Natural killer cell (primary cell): ENCODE measurements at regions not wholly inside any gene's neighbourhood (a gene's known extent, or its start where the extent isn't known, plus 50 kb on each side); places are given as distances from the start of the nearest gene placed in this dataset.

Experiments
- ATAC-seq, 3 donors: fragments of 150-1000 bp in 2 of 3; fragments of 200-7000 bp in 1 of 3; cut with Tn5 transposase; 1 replicate in 1 of 3; 2 replicates in 2 of 3; pipeline ENCODE4 v1.10.0; 2021; ENCODE audit warnings: mild to moderate bottlenecking in 2 of 3, moderate library complexity in 2 of 3
- DNase-seq, 2 donors: peaks; one replicate each; pipeline versions ENCODE4 v3.0.0 to v3.0.0-alpha.2; 2013 to 2021; ENCODE audit warnings: mixed read lengths in 1 of 2
- H3K27ac ChIP-seq: one replicate; pipeline ENCODE4 v1.5.1; 2013; ENCODE audit warnings: mild to moderate bottlenecking, low read length
- H3K27me3 ChIP-seq: one replicate; pipeline ENCODE4 v1.6.1; 2013; ENCODE audit warnings: low read length; ENCODE audit not compliant: control insufficient read depth, insufficient read depth
- H3K36me3 ChIP-seq: one replicate; pipeline ENCODE4 v1.6.1; 2013; ENCODE audit warnings: low read length; ENCODE audit not compliant: control insufficient read depth, insufficient read depth
- H3K4me1 ChIP-seq: one replicate; pipeline ENCODE4 v1.6.1; 2013; ENCODE audit warnings: low read length; ENCODE audit not compliant: control insufficient read depth, insufficient read depth
- H3K4me3 ChIP-seq: one replicate; pipeline ENCODE4 v1.5.1; 2013; ENCODE audit warnings: low read length
- H3K9me3 ChIP-seq: one replicate; pipeline ENCODE4 v1.6.1; 2013; ENCODE audit warnings: low read length; ENCODE audit not compliant: control insufficient read depth, insufficient read depth
- H3K27ac Mint-ChIP-seq, 2 donors: one replicate each; pipeline ENCODE4 v1.8.0; 2022; ENCODE audit warnings: mild to moderate bottlenecking in 2 of 2, mixed read lengths in 2 of 2, moderate library complexity in 1 of 2
- H3K27me3 Mint-ChIP-seq, 2 donors: one replicate each; pipeline ENCODE4 v1.8.0; 2022; ENCODE audit warnings: low read depth in 2 of 2, mixed read lengths in 2 of 2
- H3K36me3 Mint-ChIP-seq: one replicate; pipeline ENCODE4 v1.8.0; 2022; ENCODE audit warnings: mixed read lengths
- H3K4me1 Mint-ChIP-seq, 2 donors: one replicate each; pipeline ENCODE4 v1.8.0; 2022; ENCODE audit warnings: mixed read lengths in 2 of 2
- H3K4me3 Mint-ChIP-seq: one replicate; pipeline ENCODE4 v1.8.0; 2022; ENCODE audit warnings: mild to moderate bottlenecking, moderate library complexity, mixed read lengths
- H3K9me3 Mint-ChIP-seq, 2 donors: one replicate each; pipeline ENCODE4 v1.8.0; 2022; ENCODE audit warnings: mixed read lengths in 2 of 2
- CTCF ChIP-seq: fragments of 200-600 bp; IDR thresholded peaks from one replicate; pipeline ENCODE4 v1.8.0; 2022; ENCODE audit warnings: antibody characterized with exemption
- WGBS: methylation state at CpG from one replicate; pipeline ENCODE4 v1.1.7; 2013; ENCODE audit warnings: missing lambda C conversion rate; ENCODE audit not compliant: insufficient coverage; 5-methylcytosine and 5-hydroxymethylcytosine counted together
- intact Hi-C: fragments of 100-400 bp; cut with micrococcal nuclease; formaldehyde crosslinking; loops from one replicate; pipeline ENCODE4 v1.14.2; 2022

DNA sequence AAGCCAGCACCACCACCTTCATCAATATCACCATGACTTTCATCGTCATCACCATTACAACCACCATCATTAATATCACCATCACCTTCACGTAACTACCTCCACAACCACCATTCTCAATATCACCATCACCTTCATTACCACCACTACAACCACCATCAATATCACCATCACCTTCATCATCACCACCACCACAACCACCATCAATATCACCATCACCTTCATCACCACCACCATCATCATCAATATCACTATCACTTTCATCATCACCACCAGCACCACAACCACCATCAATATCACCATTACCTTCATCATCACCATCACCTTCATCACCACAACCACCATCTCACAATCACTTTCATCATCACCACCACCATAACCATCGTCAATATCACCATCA, 225.3 kb upstream of the SULF2 start:
- Mint-ChIP-seq H3K9me3 (peaks cover 3 to 4% of the 10 kb centered on the region in 2 donors), H3K27me3 (peaks cover 14 to 19% of the 10 kb centered on the region in 2 donors), H3K27ac (no peak overlapping the region), H3K4me1 (no peaks in the 10 kb centered on the region), H3K36me3 (no peaks in the 10 kb centered on the region), H3K4me3 (no peak overlapping the region)
- intact Hi-C loops = no loop called here
- peaks cover 15% of the 10 kb centered on the region for H3K4me1 ChIP-seq
- 85% methylated on average over 3 of the region's 3 CpGs for WGBS
- H3K4me3 ChIP-seq = no peak overlapping the region
- no peak for TF ChIP-seq CTCF
- H3K9me3 ChIP-seq = peaks cover 16% of the 10 kb centered on the region
- DNase-seq (no peak), ATAC-seq (no peak)
- peaks cover 2% of the 10 kb centered on the region for H3K27me3 ChIP-seq
- H3K27ac ChIP-seq = no peak overlapping the region
- H3K36me3 ChIP-seq = no peaks in the 10 kb centered on the region

GRCh38 chr20:48008850-48009515, 223.7 kb upstream of the SULF2 start:
- intact Hi-C loops = no loop called here
- peaks cover 2% of the 10 kb centered on the region for H3K27me3 ChIP-seq
- no peaks in the 10 kb centered on the region for H3K36me3 ChIP-seq
- no peaks in the 10 kb centered on the region for H3K36me3 Mint-ChIP-seq
- no peak overlapping the region for H3K27ac ChIP-seq
- no peak overlapping the region for H3K4me3 Mint-ChIP-seq
- H3K4me1 Mint-ChIP-seq = no peaks in the 10 kb centered on the region
- peaks cover 20% of the 10 kb centered on the region for H3K4me1 ChIP-seq
- 83% methylated on average over 2 of the region's 2 CpGs for WGBS
- TF ChIP-seq CTCF = no peak
- ATAC-seq (no peak), DNase-seq (no peak)
- peaks cover 3 to 4% of the 10 kb centered on the region in 2 donors for H3K9me3 Mint-ChIP-seq
- H3K4me3 ChIP-seq = no peak overlapping the region
- peaks cover 14 to 32% of the 10 kb centered on the region in 2 donors for H3K27me3 Mint-ChIP-seq
- H3K27ac Mint-ChIP-seq = no peak overlapping the region
- peaks cover 16% of the 10 kb centered on the region for H3K9me3 ChIP-seq

DNA sequence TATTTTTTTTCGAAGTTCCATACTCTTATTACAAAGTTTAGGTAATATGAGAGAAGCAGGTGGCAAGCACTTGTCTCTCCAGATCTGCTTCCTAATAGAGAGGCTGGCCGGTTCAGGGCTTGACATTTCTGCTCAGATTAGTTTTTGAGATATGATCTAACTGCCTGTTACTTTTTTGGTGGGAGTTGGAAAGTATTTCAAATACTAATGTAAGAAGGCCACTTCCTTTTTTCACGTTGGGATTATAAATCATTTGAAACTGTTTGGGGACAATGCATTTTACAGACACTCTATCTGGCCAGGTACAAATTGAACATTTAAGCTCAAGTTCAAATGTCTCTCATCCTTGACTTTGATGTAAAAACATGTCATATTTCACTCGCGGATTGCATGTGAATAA, 222.1 kb upstream of the SULF2 start:
- intact Hi-C loops = no loop called here
- TF ChIP-seq CTCF = no peak
- WGBS = 15% methylated on average over 4 of the region's 5 CpGs
- Mint-ChIP-seq H3K36me3 (no peaks in the 10 kb centered on the region), H3K27me3 (peaks cover 9 to 30% of the 10 kb centered on the region in 2 donors), H3K4me1 (no peaks in the 10 kb centered on the region), H3K4me3 (no peak overlapping the region), H3K9me3 (no peaks in the 10 kb centered on the region), H3K27ac (no peak overlapping the region)
- Histone ChIP-seq H3K27ac (no peak overlapping the region), H3K9me3 (peaks cover 9% of the 10 kb centered on the region), H3K4me3 (no peak overlapping the region), H3K27me3 (no peaks in the 10 kb centered on the region), H3K36me3 (no peaks in the 10 kb centered on the region), H3K4me1 (peaks cover 26% of the 10 kb centered on the region)
- no peak for ATAC-seq
- no peak for DNase-seq
